Cerebellar cortex (tissue), 1 donor: ENCODE measurements at regions not wholly inside any gene's neighbourhood (a gene's known extent, or its start where the extent isn't known, plus 50 kb on each side); places are given as distances from the start of the nearest gene placed in this dataset.

ENCODE experiments used
- DNase-seq: peaks from one replicate; pipeline ENCODE4 v3.0.0-alpha.2; 2015; ENCODE audit warnings: low spot score

GRCh38 chr3:27590437-27591298 is 106.5 kb upstream of the SLC4A7 start:
- DNase-seq, result no peak

- no peak for DNase-seq
Measured at GRCh38 chr3:27589795-27590194, 105.6 kb upstream of the SLC4A7 start.

GRCh38 chr3:27585429-27585828 is 101.2 kb upstream of the SLC4A7 start:
- no peak for DNase-seq

GRCh38 chr3:27584874-27585273 is 100.7 kb upstream of the SLC4A7 start:
- DNase-seq, result no peak

GRCh38 chr3:27581852-27582251 is 97.7 kb upstream of the SLC4A7 start:
- no peak for DNase-seq

- no peak for DNase-seq
Measured at GRCh38 chr3:27578032-27578431, 93.8 kb upstream of the SLC4A7 start.

GRCh38 chr3:27577504-27577903 is 93.3 kb upstream of the SLC4A7 start:
- DNase-seq, result no peak

GRCh38 chr3:27576171-27576570 is 92.0 kb upstream of the SLC4A7 start:
- no peak for DNase-seq

GRCh38 chr3:27575499-27575898 is 91.3 kb upstream of the SLC4A7 start:
- no peak for DNase-seq

- DNase-seq, result no peak
Measured at GRCh38 chr3:27574438-27574795, 90.2 kb upstream of the SLC4A7 start.

- no peak for DNase-seq
Measured at GRCh38 chr3:27573780-27574437, 89.7 kb upstream of the SLC4A7 start.

- no peak for DNase-seq
Measured at GRCh38 chr3:27573138-27573537, 89.0 kb upstream of the SLC4A7 start.

- DNase-seq, result no peak
Measured at GRCh38 chr3:27571345-27571744, 87.2 kb upstream of the SLC4A7 start.

GRCh38 chr3:27570421-27571106 is 86.4 kb upstream of the SLC4A7 start:
- no peak for DNase-seq

GRCh38 chr3:27568393-27568792 is 84.2 kb upstream of the SLC4A7 start:
- DNase-seq, result peak; percentile 92

GRCh38 chr3:27567251-27567650 is 83.1 kb upstream of the SLC4A7 start:
- no peak for DNase-seq

- DNase-seq, result no peak
Measured at GRCh38 chr3:27565201-27565852, 81.1 kb upstream of the SLC4A7 start.

GRCh38 chr3:27561576-27561975 is 77.4 kb upstream of the SLC4A7 start:
- no peak for DNase-seq

GRCh38 chr3:27560484-27561056 is 76.4 kb upstream of the SLC4A7 start:
- no peak for DNase-seq

GRCh38 chr3:27559835-27560234 is 75.7 kb upstream of the SLC4A7 start:
- no peak for DNase-seq

GRCh38 chr3:27559381-27559780 is 75.2 kb upstream of the SLC4A7 start:
- DNase-seq, result no peak

- DNase-seq, result no peak
Measured at GRCh38 chr3:27557411-27557810, 73.2 kb upstream of the SLC4A7 start.
